GM18907 (cell line): ENCODE measurements at regions not wholly inside any gene's neighbourhood (a gene's known extent, or its start where the extent isn't known, plus 50 kb on each side); places are given as distances from the start of the nearest gene placed in this dataset.
"Not testable (repeated sequence)": the region's sequence is repeated elsewhere in the genome, so short reads cannot be mapped to it uniquely, and the experiment has no call there.

Experiments used
- ATAC-seq: cut with Tn5 transposase; IDR thresholded peaks from one replicate; pipeline ENCODE4 v1.9.1; 2021; ENCODE audit warnings: mild to moderate bottlenecking, moderate library complexity; ENCODE audit not compliant: unreplicated experiment

DNA sequence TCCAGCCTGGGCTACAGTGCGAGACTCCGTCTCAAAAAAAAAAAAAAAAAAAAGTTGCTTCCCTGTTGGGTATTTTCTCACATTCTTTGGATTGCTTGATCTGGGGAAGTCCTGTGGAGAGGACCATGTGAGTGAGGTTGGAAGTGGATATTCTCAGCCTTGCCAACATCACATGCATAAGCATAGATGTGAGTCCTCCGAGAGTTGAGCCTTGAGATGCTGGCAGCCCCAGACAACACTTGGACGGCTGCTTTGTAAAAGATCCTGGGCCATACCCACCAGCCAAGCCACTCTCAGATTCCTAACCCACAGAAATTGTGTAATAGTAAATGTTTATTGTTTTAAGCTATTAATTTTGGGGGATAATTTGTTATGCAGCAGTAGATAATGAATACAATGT, 1570.0 kb upstream of the GOT2 start:
- no peak for ATAC-seq

- ATAC-seq: no peak
Observed at GRCh38 chr16:60302676-60303075, 1568.6 kb upstream of the GOT2 start.

DNA sequence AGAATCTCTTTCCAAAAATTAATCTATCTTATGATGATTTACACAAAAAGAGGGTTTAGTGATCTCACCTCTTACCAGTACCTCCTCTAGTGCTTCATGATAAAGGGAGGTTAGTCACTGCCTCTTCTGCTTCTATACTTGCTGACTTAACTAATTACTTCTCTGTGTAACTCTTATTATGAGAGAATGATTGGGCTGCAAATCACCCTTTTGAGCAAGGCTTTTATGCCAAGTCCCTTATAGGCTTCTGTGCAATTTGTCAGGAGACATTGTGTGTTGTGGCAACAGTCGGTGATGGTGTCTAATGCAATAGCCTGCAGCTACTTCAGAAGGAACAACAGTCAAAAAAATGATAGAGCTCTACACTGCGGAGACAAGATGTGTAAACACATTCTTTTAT, 1568.1 kb upstream of the GOT2 start:
- ATAC-seq: no peak

DNA sequence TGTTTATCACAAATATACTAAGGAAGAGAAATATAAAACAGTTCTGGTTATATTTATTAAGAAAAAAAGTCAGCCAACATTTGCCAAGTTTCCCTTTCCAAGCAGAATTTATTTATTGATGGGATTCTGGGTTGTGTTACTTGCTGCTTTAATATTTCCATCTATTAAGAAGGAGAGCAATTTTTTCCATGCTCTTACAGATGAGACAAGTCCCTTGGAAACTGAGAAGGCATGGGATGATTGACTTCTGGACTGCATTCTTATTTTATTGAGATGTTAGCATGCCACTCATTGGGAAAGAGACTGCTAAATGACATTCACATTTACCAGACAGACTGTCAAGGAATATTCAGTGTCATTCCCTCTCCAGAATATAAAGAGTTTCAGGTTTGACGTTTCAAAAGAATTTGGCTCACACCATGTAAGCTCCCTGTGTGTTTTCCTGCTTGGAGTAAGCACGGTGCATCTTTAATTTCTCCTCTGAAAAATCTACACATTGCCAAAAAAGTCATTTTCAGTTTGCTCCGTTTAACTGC, 1565.2 kb upstream of the GOT2 start:
- ATAC-seq: no peak

DNA sequence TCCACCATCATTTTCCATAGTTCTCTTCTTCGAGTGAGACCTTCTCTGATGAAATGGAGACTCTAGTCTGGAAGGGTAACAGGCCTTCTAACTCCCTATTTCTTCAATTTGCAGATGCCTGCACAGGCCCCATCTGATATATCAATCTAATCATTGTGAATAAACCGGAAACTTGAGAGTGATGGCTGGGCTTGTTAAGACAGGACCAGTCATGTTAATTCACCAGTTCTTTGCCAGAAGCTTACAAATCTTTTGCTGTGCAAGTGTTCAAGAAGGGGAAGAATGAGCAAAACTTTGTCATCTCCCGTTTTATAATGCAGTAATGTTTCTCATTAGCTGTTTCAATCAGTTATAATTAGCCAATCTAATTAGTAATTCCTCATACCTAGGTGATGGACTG, 1561.3 kb upstream of the GOT2 start:
- ATAC-seq: no peak

DNA sequence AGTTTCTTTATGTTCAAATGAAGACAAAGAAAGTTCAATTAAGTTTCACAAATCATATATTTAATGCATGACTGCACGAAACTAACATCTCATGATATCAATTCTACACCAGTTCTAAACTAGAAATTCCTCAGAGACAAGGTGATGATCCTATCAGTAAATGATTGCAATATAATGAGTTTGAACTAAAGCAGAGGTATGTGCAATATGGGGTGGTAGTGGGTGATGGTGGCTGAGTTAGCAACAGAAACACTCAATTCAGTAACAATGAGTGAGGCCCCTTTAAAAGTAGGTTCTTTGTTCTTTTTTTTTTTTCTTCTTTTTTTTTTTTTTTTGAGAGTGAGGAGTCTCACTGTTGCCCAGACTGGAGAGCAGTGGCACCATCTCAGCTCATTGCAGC, 1551.7 kb upstream of the GOT2 start:
- ATAC-seq: no peak

DNA sequence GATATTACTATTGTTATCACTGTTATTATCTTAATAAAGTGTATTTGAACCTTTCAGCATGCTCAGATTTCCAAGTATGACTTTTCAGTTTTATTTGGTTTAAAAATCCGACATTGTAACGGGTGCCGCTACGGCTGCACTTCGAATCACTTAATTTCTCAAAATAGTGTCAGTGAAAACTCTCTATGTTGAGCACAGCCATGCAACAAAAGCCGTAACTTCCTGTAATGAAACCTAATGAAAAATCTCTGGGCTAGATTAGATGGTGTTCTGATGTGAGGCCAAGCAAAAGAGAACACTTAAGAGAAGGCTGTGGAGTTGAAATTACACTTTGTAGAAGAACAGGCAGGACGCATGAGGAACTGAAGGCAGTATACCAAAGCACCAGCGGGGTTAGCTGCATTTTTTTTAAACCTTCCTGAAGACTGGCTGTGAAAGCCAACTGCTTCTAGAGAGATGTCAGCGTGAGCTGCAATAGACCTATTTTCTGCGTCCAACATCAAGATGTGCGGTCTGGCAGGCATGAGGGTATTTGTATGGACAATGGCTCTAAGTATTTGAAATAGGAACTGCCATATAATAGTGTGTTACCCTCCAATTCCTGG, 1545.0 kb upstream of the GOT2 start:
- ATAC-seq: no peak

DNA sequence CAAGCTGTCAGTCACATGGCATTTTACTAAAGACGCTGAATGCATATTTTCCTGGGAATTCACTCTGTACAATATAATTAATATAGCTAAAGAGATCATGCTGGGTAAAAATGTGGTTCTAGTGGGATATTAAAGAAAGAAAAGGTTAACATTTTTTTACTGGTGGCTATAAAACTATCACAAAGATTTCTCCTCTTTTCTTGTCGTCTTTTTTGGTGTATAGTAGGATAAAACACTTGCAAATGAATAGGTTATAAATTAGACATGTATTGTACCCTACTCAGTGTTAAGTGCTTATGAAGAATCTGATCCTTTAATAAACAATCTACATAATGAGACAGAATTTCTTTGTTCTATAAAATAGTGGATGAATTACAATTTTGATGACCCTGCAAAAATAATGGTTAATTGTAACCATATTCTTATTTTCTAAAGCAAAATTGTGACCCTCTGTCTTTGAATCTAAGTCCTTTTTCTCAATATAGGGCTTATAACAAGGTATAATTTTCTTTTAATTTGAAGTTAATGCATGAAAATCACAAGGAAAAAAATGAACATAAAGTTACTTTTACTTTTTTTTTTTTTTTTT, 1540.4 kb upstream of the GOT2 start:
- no peak for ATAC-seq

DNA sequence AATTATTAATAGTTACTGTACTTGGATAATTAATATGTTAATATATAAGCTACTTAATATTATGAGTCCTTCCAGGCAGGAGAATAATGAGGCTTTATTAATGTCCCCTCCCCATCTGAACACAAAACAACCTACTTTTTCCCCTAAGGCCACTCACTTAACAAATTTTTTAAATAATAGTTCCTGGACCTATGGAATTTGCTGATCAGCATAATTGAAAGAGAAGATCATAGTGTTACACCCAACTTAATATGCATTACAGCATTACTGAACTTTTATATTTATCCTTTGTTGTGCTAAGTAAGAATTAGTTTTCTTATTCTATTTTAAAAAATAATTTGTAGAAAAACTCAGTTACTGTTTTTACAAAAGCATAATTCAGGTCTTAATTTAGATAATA, 1537.7 kb upstream of the GOT2 start:
- ATAC-seq: no peak

GRCh38 chr16:60271025-60271771, 1537.1 kb upstream of the GOT2 start:
- no peak for ATAC-seq

GRCh38 chr16:60261425-60261824, 1527.3 kb upstream of the GOT2 start:
- no peak for ATAC-seq

DNA sequence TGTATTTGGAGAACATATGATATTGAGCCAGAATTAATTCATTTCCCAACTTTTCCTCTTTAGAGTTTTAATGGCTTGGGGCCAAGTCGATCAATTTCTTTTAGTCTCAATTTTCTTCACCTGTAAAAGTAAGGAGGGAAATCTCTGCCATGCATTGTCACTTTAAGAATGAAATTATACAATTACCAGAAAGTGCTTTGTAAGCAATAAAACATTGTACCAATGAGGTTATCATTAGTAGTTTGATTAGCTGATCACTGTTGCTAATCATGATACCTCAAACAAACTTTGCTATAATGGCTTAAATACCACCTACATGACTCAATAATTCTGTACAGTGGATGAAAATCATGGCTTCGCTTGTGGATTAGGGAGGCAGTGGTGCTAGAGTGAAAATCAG, 1525.8 kb upstream of the GOT2 start:
- ATAC-seq: no peak

GRCh38 chr16:60246086-60246485, 1512.0 kb upstream of the GOT2 start:
- no peak for ATAC-seq

- no peak for ATAC-seq
Observed at GRCh38 chr16:60241671-60242070, 1507.6 kb upstream of the GOT2 start.

GRCh38 chr16:60230666-60231065, 1496.5 kb upstream of the GOT2 start:
- no peak for ATAC-seq

DNA sequence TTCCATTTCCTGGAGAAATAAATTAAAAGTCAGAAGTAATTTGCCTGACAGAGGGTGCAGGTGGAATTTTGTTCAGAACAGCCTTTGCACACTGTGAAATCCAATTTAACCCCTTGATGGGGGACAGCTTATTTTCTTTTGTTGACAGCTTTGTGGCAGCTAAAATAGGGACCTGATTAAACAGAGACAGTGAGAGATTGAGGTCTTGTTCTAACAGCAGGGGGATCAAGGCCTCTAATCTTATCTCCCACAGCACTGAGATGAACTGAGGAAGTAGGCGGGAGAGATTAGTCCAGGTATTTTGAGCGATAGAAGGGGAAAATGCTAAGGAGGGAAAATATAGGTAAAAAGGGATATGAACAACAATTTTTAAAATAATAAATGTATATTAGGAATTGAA, 1491.4 kb upstream of the GOT2 start:
- no peak for ATAC-seq

- ATAC-seq: no peak
Observed at GRCh38 chr16:60217787-60218186, 1483.7 kb upstream of the GOT2 start.

- no peak for ATAC-seq
Observed at GRCh38 chr16:60214311-60214710, 1480.2 kb upstream of the GOT2 start.

- ATAC-seq: no peak
Observed at GRCh38 chr16:60206516-60206915, 1472.4 kb upstream of the GOT2 start.

GRCh38 chr16:60204181-60204580, 1470.1 kb upstream of the GOT2 start:
- ATAC-seq: no peak

GRCh38 chr16:60203525-60204124, 1469.5 kb upstream of the GOT2 start:
- ATAC-seq: no peak

- ATAC-seq: not testable (repeated sequence)
Observed at GRCh38 chr16:60200729-60201128, 1466.6 kb upstream of the GOT2 start.
